ENCODE measurements at regions not wholly inside any gene's neighbourhood (a gene's known extent, or its start where the extent isn't known, plus 50 kb on each side); places are given as distances from the start of the nearest gene placed in this dataset.
"Not testable (repeated sequence)": the region's sequence is repeated elsewhere in the genome, so short reads cannot be mapped to it uniquely, and the experiment has no call there.

- DNase-seq, result no peak
These were observed 75.2 kb downstream of the TMEM121 start for GRCh38 chr14:105601360-105602242.

DNA sequence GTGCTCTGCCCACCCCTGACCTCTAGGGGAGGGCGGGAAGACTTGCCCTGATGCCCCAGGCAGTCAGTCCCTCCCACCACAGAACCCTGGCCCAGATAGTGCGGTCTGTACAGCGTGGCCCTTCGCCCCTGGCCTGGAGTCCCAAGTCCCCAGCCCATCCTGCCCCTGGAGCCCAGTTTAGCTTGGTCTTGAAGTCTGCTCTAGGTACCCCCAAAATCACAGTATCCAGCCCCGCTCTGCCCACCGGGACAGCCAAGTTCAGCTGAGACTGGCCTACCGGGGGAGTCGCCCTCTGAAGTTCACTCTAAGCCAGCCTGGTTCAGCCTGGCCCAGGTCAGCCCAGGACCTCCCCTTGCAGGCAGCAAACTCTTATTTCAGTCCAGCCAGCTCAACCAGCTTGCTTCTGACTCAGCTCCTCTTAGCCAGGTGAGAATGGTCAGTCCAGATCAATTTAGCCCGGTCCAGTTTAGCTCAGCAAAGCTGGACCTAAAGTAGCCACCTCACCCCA lies 75.9 kb downstream of the TMEM121 start:
- no peak for DNase-seq

- DNase-seq, result no peak
These were observed 76.7 kb downstream of the TMEM121 start for GRCh38 chr14:105602799-105603793.

GRCh38 chr14:105604531-105605463 lies 78.4 kb downstream of the TMEM121 start:
- not testable (repeated sequence) for DNase-seq

- DNase-seq, result no peak
These were observed 79.3 kb downstream of the TMEM121 start for GRCh38 chr14:105605464-105606304.

- not testable (repeated sequence) for DNase-seq
These were observed 80.1 kb downstream of the TMEM121 start for GRCh38 chr14:105606305-105606975.

- DNase-seq, result not testable (repeated sequence)
These were observed 80.6 kb downstream of the TMEM121 start for GRCh38 chr14:105607025-105607424.

- DNase-seq, result not testable (repeated sequence)
These were observed 88.6 kb downstream of the TMEM121 start for GRCh38 chr14:105614987-105615386.

DNA sequence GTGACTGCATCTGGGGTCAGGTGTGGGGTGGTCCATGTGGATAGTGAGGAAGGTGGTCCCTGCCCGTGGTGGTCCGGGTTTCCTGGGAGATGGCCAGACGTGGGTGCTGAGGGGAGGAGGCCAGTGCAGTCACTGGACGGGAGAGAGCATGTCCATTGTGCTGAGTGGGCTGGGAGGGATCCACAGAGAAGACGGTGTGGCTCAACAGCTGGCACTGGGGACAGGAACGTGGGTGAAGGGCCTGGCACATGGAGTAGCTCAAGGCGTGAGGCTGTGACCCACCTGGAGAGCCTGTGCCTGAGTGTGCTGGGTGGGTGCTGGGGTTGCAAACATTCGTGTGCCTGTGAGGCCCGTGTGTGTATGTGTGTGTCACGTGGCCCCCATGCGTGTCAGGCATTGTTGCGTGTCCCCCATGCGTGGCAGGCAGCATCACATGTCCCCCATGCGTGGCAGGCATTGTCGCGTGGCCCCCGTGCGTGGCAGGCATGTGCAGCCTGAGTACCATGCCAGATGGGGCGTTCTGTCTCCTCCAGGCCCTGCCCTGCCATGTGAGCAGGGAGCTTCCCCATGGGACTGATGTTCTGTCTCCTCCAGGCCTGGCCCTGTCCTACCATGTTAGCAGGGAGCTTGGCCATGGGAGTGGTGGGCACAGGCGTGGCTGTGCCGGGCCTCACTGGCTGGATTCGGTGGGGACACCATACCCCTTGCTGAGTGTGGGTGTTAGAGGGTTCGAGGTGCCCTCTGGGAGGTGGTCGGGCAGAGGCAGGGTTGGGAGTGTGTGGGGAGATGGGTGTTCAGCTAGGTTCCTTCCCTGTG lies 89.8 kb downstream of the TMEM121 start:
- DNase-seq, result not testable (repeated sequence)

DNA sequence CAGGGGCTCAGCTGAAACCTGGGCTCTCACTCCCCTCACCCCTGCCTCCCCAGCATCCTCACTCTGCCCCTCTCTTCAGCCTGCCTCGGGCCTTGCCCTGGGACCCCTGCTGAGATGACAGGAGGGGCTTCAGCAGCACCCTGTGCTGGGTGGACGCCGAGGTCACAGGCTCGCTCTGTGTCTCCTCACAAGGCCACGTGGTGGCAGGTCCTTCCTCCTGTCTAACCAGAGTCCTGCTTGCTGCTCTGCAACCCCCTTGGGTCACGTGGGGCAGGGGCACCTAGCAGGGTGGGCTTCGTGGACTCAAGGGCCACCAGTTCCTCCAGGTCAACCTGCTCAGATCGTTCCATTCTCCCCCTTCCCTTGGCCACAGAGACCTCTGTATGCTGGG lies 90.4 kb downstream of the TMEM121 start:
- no peak for DNase-seq

GRCh38 chr14:105617201-105617777 lies 90.9 kb downstream of the TMEM121 start:
- no peak for DNase-seq

DNA sequence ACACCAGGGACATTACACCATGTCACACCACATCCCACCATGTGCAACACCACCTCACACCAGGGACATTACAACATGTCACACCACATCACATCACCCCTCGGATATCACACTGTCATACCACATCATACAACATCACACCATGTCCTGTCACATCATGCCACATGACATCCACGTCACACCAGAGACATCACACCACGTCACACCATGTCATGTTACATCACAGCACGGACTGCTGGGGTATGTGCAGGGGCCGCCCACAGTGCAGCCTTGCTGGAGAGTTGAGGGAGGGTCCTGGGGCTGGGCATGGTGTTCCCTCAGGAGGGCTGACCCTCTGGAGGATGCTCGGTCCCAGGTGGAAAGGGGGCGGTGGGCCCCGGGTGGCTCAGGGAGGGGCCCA lies 91.4 kb downstream of the TMEM121 start:
- not testable (repeated sequence) for DNase-seq

DNA sequence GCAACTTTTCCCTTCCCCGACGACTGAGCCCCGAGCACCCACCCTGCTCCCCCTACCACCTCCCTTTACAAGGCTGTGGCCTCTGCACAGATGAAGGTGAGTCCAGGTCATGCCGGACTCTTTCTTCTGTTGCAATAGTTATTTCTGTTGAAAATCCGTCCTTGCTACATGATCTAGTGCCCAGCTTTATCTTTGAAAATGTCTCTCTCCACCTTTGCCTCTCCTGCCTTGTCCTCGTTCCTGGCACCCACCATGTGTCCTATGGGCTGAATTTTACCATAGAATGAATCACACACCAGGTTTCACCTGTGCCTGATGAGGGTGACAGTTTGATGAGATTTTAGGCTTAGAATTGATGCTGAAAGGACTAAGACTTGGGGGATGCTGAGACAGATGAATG lies 92.9 kb downstream of the TMEM121 start:
- not testable (repeated sequence) for DNase-seq

DNA sequence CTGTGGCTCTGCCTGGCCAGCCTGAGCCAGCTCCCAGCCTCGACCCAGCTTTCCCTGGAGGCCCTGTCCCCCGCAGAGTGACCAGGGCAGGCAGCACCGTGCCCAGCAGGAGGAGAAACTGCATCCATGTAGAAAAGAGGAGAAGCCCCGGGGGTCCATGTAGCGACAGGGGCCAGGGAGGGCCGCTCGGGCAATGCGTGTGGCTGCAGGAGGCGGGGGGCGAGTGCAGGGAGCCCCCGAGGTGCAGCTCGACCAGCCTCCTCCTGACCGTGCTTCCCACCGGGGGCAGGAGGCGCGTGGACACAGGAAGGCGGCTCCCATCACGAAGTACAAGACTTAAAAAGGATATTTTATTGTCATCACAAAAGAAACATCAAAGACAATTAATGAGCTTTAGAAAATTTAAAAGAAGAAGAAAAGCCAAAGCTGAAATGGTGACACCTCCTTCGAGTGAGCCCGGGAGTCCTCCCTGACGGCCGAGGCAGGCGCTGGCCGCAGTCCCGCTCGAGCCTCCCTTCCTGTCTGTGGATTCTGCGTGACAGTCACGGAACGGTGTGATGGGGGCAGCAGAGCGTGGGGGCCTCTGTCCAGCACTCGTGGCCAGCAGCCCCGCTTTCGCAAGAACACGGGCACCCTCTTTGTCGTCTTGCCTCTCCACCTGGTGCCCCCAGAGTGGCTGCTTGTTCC lies 93.9 kb downstream of the TMEM121 start:
- not testable (repeated sequence) for DNase-seq

GRCh38 chr14:105620865-105621471 lies 94.6 kb downstream of the TMEM121 start:
- not testable (repeated sequence) for DNase-seq

DNA sequence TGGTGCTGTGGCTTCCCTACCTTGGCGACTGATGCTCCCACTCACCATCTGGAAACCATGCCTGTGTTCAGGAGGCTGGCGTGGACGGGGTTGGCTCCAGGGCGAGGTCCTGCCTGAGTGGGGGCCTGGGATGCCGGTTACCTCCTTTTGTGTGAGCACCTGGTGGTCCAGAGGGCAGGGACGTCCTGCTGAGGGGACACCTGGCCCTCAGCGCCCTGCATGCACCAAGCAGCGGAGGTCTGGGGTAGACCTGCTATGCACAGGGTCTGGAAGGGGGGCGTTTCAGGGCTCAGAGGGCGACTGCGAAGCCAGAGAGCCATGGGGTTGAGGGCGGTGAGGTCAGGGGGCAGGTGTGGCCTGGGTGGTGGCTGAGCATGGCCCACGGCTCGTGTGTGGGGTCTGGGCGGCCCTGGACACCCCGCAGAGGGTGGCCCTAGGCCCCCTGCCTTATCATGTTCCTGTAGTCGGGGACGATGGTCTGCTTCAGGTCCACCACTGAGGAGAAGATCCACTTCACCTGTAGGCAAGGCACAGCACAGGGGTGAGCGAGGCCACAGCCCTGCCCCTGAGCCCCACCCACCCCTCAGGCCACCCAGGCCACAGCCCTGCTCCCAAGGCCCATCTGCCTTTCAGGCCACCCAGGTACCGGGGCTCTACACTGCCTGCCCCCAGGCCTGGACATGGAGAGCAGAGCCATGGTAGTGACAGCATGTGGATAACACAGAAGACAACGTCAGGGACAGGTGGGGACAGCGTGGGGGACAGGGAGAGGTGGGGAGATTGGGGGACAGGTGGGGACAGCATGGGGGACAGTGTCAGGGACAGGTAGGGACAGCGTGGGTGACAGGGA lies 95.3 kb downstream of the TMEM121 start:
- DNase-seq, result not testable (repeated sequence)

- no peak for DNase-seq
These were observed 96.1 kb downstream of the TMEM121 start for GRCh38 chr14:105622329-105622955.

Measured in NCI-H524 treated with DMSO at 0.1 percent for 48 hours (cell line).